Activated CD8-positive, alpha-beta T cell treated with anti-CD3 and anti-CD28 coated beads, Interleukin-2, amount 10 ng/mL, durations not matched to agents 7 days and 5 days (primary cell): ENCODE measurements at regions not wholly inside any gene's neighbourhood (a gene's known extent, or its start where the extent isn't known, plus 50 kb on each side); places are given as distances from the start of the nearest gene placed in this dataset.
"Not testable (repeated sequence)": the region's sequence is repeated elsewhere in the genome, so short reads cannot be mapped to it uniquely, and the experiment has no call there.

Experiments
- ATAC-seq: fragments of 150-1000 bp; cut with Tn5 transposase; one replicate; pipeline ENCODE4 v1.10.0; 2021; ENCODE audit warnings: moderate library complexity
- CTCF ChIA-PET: fragments of 350-600 bp; sonication (Branson Sonifier 250); formaldehyde crosslinking; loops from one replicate; lab custom pipeline; 2021; ENCODE audit warnings: antibody characterized with exemption; lab: Charles Lee
- POLR2A ChIA-PET: fragments of 350-600 bp; sonication (Branson Sonifier 250); formaldehyde crosslinking; loops from one replicate; lab custom pipeline; 2021; ENCODE audit warnings: antibody characterized with exemption; lab: Charles Lee
- DNase-seq: peaks from one replicate; pipeline ENCODE4 v3.0.0-alpha.2; 2020
- H3K27ac Mint-ChIP-seq: one replicate; pipeline ENCODE4 v1.8.0; 2021; ENCODE audit warnings: mild to moderate bottlenecking, mixed read lengths
- H3K27me3 Mint-ChIP-seq: one replicate; pipeline ENCODE4 v1.8.0; 2021; ENCODE audit warnings: low read depth, mixed read lengths
- H3K36me3 Mint-ChIP-seq: one replicate; pipeline ENCODE4 v1.8.0; 2021; ENCODE audit warnings: low read depth, mixed read lengths
- H3K4me1 Mint-ChIP-seq: one replicate; pipeline ENCODE4 v1.8.0; 2021; ENCODE audit warnings: low read depth, mixed read lengths
- H3K4me3 Mint-ChIP-seq: one replicate; pipeline ENCODE4 v1.8.0; 2021; ENCODE audit warnings: mild to moderate bottlenecking, mixed read lengths
- H3K9me3 Mint-ChIP-seq: one replicate; pipeline ENCODE4 v1.8.0; 2022; ENCODE audit warnings: mixed read lengths; ENCODE audit not compliant: insufficient read depth

DNA sequence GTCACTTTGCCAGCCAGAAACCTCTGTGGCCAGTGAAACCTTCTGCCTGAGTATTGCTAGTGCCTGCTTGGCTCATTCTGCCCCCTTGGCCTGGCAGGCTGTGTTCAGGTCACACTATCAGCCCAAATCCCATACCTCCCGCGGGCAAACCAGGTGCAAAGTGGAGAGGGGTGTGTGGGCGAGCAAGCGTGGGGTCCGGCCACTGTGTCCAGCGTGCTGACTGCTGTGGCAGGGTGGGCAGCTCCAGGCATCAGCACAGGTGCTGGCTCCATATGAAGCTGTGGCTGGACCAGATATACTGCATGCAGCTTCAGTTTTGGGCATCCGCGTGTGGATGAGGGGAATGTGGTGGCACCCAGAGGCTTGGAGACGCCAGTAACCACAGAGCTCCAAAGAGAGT is 576.5 kb upstream of the EDIL3 start:
- POLR2A ChIA-PET: no interaction called here
- Mint-ChIP-seq H3K4me3 (no peak overlapping the region), H3K9me3 (no peaks in the 10 kb centered on the region), H3K27ac (no peak overlapping the region), H3K36me3 (no peaks in the 10 kb centered on the region), H3K27me3 (no peaks in the 10 kb centered on the region), H3K4me1 (no peaks in the 10 kb centered on the region)
- ATAC-seq (no peak), DNase-seq (no peak)
- CTCF ChIA-PET: no interaction called here

GRCh38 chr5:84961903-84962302 is 577.2 kb upstream of the EDIL3 start:
- no peak overlapping the region for H3K27ac Mint-ChIP-seq
- DNase-seq: no peak
- H3K4me3 Mint-ChIP-seq: no peak overlapping the region
- no peak for ATAC-seq
- no peaks in the 10 kb centered on the region for H3K4me1 Mint-ChIP-seq
- H3K9me3 Mint-ChIP-seq: no peaks in the 10 kb centered on the region
- ChIA-PET POLR2A (no interaction called here), CTCF (no interaction called here)
- no peaks in the 10 kb centered on the region for H3K36me3 Mint-ChIP-seq
- H3K27me3 Mint-ChIP-seq: no peaks in the 10 kb centered on the region

DNA sequence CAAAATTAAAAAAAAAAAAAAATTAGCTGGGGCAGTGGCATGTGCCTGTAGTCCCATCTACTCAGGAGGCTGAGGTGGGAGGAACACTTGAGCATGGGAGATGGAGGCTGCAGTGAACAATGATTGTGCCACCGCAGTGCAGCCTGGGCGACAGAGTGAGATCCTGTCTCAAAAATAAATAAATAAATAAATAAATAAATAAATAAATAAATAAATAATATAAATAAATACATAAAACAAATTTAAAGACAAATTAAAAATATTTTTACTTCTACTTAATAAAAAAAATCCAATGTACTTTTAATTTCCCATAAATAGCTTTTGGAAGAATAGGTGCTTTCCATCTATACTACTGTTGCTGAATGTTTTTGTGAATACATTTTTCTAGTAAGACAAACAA is 598.4 kb upstream of the EDIL3 start:
- CTCF ChIA-PET: no interaction called here
- H3K36me3 Mint-ChIP-seq: no peaks in the 10 kb centered on the region
- no peaks in the 10 kb centered on the region for H3K9me3 Mint-ChIP-seq
- no peak overlapping the region for H3K27ac Mint-ChIP-seq
- POLR2A ChIA-PET: no interaction called here
- no peak for ATAC-seq
- H3K4me3 Mint-ChIP-seq: no peak overlapping the region
- no peak for DNase-seq
- H3K4me1 Mint-ChIP-seq: no peaks in the 10 kb centered on the region
- no peaks in the 10 kb centered on the region for H3K27me3 Mint-ChIP-seq

GRCh38 chr5:84985148-84985547 is 600.5 kb upstream of the EDIL3 start:
- DNase-seq: no peak
- CTCF ChIA-PET: no interaction called here
- no peaks in the 10 kb centered on the region for H3K4me1 Mint-ChIP-seq

GRCh38 chr5:84986688-84987087 is 602.0 kb upstream of the EDIL3 start:
- Mint-ChIP-seq H3K36me3 (no peaks in the 10 kb centered on the region), H3K27ac (no peak overlapping the region), H3K27me3 (no peaks in the 10 kb centered on the region), H3K4me3 (no peak overlapping the region), H3K4me1 (no peaks in the 10 kb centered on the region), H3K9me3 (no peaks in the 10 kb centered on the region)
- no peak for DNase-seq
- ChIA-PET CTCF (no interaction called here), POLR2A (no interaction called here)
- ATAC-seq: no peak

More at GRCh38 chr5:84985148-84985547, 600.5 kb upstream of the EDIL3 start:
- no peaks in the 10 kb centered on the region for H3K27me3 Mint-ChIP-seq
- no peak for ATAC-seq
- H3K9me3 Mint-ChIP-seq: no peaks in the 10 kb centered on the region
- no peak overlapping the region for H3K27ac Mint-ChIP-seq
- no peaks in the 10 kb centered on the region for H3K36me3 Mint-ChIP-seq
- no peak overlapping the region for H3K4me3 Mint-ChIP-seq
- POLR2A ChIA-PET: no interaction called here

DNA sequence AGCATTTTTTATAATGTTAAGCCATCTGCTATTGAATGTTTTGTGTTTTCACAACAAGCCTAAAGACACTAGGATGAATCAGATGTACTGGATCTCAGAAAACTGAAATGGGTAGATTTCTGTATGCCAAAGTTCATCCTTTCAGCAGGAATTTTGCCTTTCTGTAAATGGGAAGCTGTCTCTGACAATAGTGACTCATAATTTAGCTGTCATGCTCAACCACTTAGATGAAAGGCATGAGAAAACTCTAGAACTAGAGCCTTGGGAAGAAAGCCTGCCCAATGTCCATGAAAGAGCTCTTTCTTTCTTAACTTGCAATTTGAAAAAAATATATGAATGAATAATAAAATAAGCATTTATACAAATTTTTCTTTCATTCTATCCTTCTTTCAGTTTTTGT is 616.0 kb upstream of the EDIL3 start:
- H3K27me3 Mint-ChIP-seq: no peaks in the 10 kb centered on the region
- CTCF ChIA-PET: no interaction called here
- ATAC-seq (no peak), DNase-seq (no peak)
- H3K4me3 Mint-ChIP-seq: no peak overlapping the region
- POLR2A ChIA-PET: no interaction called here
- H3K4me1 Mint-ChIP-seq: no peaks in the 10 kb centered on the region
- H3K27ac Mint-ChIP-seq: no peak overlapping the region
- no peaks in the 10 kb centered on the region for H3K9me3 Mint-ChIP-seq
- no peaks in the 10 kb centered on the region for H3K36me3 Mint-ChIP-seq

DNA sequence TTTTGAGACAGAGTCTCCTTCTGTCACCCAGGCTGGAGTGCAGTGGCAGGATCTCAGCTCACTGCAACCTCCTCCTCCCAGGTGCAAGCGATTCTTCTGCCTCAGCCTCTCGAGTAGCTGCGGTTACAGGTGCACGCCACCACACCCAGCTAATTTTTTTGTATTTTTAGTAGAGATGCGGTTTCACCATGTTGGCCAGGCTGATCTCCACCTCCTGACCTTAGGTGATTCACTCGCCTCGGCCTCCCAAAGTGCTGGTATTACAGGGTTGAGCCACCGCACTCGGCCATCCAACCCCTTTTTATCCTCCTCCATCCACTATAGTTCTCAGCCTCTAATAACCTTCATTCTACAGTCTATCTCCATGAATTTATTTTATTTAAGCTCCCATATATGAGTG is 617.3 kb upstream of the EDIL3 start:
- H3K27ac Mint-ChIP-seq, H3K27me3 Mint-ChIP-seq, DNase-seq, CTCF ChIA-PET, H3K4me1 Mint-ChIP-seq, ATAC-seq, H3K36me3 Mint-ChIP-seq, H3K9me3 Mint-ChIP-seq, H3K4me3 Mint-ChIP-seq, POLR2A ChIA-PET: not testable (repeated sequence)

GRCh38 chr5:85010014-85010562 is 625.4 kb upstream of the EDIL3 start:
- CTCF ChIA-PET: no interaction called here

GRCh38 chr5:85017261-85017660 is 632.6 kb upstream of the EDIL3 start:
- Mint-ChIP-seq H3K4me3 (no peak overlapping the region), H3K4me1 (no peaks in the 10 kb centered on the region), H3K9me3 (peaks cover 5% of the 10 kb centered on the region), H3K27me3 (no peaks in the 10 kb centered on the region), H3K27ac (no peak overlapping the region), H3K36me3 (no peaks in the 10 kb centered on the region)
- ATAC-seq (no peak), DNase-seq (no peak)
- POLR2A ChIA-PET: no interaction called here
- CTCF ChIA-PET: no interaction called here

More at GRCh38 chr5:85010014-85010562, 625.4 kb upstream of the EDIL3 start:
- POLR2A ChIA-PET: no interaction called here
- Mint-ChIP-seq H3K9me3 (no peaks in the 10 kb centered on the region), H3K36me3 (no peaks in the 10 kb centered on the region), H3K4me1 (no peaks in the 10 kb centered on the region), H3K4me3 (no peak overlapping the region), H3K27me3 (no peaks in the 10 kb centered on the region), H3K27ac (no peak overlapping the region)
- no peak for ATAC-seq
- DNase-seq: no peak

DNA sequence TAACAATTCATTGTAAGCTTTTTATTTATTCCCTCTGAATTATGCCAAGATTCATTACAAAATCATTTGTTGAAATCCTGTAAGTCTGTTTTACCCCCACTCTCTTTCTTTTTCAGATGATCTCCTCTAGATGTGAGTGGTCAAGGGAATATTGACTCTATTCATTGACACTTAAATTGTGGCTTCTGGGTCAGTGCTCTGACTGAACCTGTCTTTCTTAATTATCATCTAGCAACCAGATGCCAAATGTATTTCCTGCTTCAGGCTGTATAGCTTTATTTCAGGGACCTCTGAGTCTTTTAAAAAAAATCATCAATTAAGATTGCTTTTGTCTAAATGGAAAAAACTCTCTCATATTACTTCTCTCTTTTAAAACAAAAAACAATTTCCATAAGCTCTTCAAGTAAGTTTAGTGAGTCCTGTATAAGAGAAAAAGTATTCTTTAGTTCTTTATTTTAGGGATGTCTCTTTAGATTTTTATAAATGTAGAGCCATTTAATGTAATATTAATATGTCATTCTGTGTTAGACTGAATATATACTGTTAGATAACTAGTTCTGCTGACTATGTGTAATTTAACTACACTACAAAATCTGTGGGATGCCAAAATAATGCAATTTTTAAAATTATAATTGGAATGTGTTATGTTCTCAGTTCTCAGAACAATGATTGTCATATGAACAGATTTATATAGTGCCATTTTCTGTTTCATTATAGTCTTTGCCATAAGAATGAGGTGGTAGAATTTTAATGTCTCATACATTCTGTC is 645.8 kb upstream of the EDIL3 start:
- Mint-ChIP-seq H3K27ac (no peak overlapping the region), H3K27me3 (no peaks in the 10 kb centered on the region), H3K4me3 (no peak overlapping the region), H3K36me3 (no peaks in the 10 kb centered on the region), H3K9me3 (no peaks in the 10 kb centered on the region), H3K4me1 (no peaks in the 10 kb centered on the region)
- ChIA-PET CTCF (no interaction called here), POLR2A (no interaction called here)
- ATAC-seq (no peak), DNase-seq (no peak)

DNA sequence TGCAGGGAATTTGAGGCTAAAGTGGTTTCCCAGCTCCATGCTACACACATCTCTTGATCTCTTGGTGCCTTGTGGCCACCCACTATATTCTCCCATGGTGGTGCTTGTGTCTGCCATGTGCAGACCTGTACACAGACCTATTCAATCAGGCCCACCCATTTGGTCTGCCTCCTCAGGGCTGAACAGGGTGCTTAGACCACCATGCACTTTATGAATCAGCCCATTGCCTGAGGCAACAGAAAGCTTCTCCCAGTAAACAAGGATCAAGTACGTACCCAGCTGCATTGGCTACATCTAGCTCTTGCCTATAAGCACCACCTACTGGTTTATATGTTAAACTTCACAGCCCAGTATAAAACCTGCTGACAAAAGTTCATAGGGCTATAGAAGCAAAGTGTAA is 664.3 kb upstream of the EDIL3 start:
- Mint-ChIP-seq H3K36me3 (no peaks in the 10 kb centered on the region), H3K4me3 (no peak overlapping the region), H3K4me1 (no peaks in the 10 kb centered on the region), H3K9me3 (peaks cover 11% of the 10 kb centered on the region), H3K27ac (no peak overlapping the region), H3K27me3 (no peaks in the 10 kb centered on the region)
- ChIA-PET CTCF (no interaction called here), POLR2A (no interaction called here)
- DNase-seq (no peak), ATAC-seq (no peak)

- ChIA-PET CTCF (no interaction called here), POLR2A (no interaction called here)
- ATAC-seq (no peak), DNase-seq (no peak)
- Mint-ChIP-seq H3K36me3 (no peaks in the 10 kb centered on the region), H3K9me3 (peaks cover 6% of the 10 kb centered on the region), H3K4me1 (no peaks in the 10 kb centered on the region), H3K27me3 (no peaks in the 10 kb centered on the region), H3K4me3 (no peak overlapping the region), H3K27ac (no peak overlapping the region)
Measured at GRCh38 chr5:85052826-85053225, 668.1 kb upstream of the EDIL3 start.
